A549 (cell line): ENCODE measurements at regions not wholly inside any gene's neighbourhood (a gene's known extent, or its start where the extent isn't known, plus 50 kb on each side); places are given as distances from the start of the nearest gene placed in this dataset.
"Not testable (repeated sequence)": the region's sequence is repeated elsewhere in the genome, so short reads cannot be mapped to it uniquely, and the experiment has no call there.

Experiments
- CHD2 ChIP-seq: fragments of 150-350 bp; IDR thresholded peaks from 2 replicates; pipeline ENCODE4 v1.6.1; 2014; ENCODE audit warnings: low read length; ENCODE audit not compliant: partially characterized antibody
- EHMT2 ChIP-seq: fragments of 200-600 bp; sonication (generic); IDR thresholded peaks from 2 replicates; pipeline ENCODE4 v1.6.1; 2016; ENCODE audit warnings: antibody characterized with exemption, low read depth, mild to moderate bottlenecking, moderate library complexity
- FOSL2 ChIP-seq, 2 experiments: fragments of 450-650 bp in 1 of 2; fragments of >200 bp in 1 of 2; sonication (Bioruptor Twin) in 1 of 2; formaldehyde crosslinking; IDR thresholded peaks; 2 replicates each; pipeline versions ENCODE4 v1.5.0 to v1.6.1; 2016 to 2020; ENCODE audit warnings: mild to moderate bottlenecking in 1 of 2, moderate library complexity in 1 of 2
- FOXS1 ChIP-seq: fragments of 250-450 bp; sonication (Bioruptor Pico); IDR thresholded peaks from 2 replicates; pipeline ENCODE4 v1.5.0; 2020; ENCODE audit warnings: mild to moderate bottlenecking, moderate library complexity
- HEYL ChIP-seq: fragments of 250-450 bp; sonication (Bioruptor Pico); IDR thresholded peaks from 2 replicates; pipeline ENCODE4 v1.8.0; 2021; ENCODE audit warnings: mild to moderate bottlenecking, moderate library complexity
- POLR2A ChIP-seq: IDR thresholded peaks from 2 replicates; pipeline ENCODE4 v1.6.1; 2012; ENCODE audit warnings: mild to moderate bottlenecking, low read length
- RFX5 ChIP-seq: fragments of 450-650 bp; IDR thresholded peaks from 2 replicates; pipeline ENCODE4 v1.7.1; 2014; ENCODE audit warnings: antibody characterized with exemption, mild to moderate bottlenecking, moderate library complexity
- SREBF2 ChIP-seq: fragments of 450-650 bp; IDR thresholded peaks from 2 replicates; pipeline ENCODE4 v1.6.1; 2014; ENCODE audit warnings: mild to moderate bottlenecking, moderate library complexity
- TF ChIP-seq, protein P1 (sequence below): fragments of >200 bp; sonication (Bioruptor Twin); formaldehyde crosslinking; IDR thresholded peaks from 3 replicates; pipeline ENCODE4 v1.5.1; 2016
- TF ChIP-seq, protein P2 (sequence below): fragments of 450-650 bp; IDR thresholded peaks from 2 replicates; pipeline ENCODE4 v1.6.1; 2014; ENCODE audit warnings: antibody characterized with exemption

DNA sequence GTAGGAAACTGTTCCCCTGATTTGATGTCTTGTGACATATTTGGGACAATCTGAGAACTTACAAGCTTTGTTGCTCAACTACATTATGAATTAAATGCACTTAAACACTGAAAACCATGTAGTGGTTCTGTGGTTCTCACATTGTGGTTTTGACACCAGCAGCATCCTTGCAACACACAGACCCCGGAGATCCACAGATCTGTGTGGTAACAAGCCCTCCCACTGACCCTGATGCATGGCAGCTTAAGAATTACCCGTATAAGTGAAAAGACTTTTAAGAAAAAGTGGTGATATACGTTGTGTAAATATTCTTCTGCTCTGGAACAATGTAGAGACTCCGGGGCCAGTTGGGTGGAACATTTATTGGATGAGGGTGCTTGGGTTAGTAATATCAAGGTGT is 127.4 kb upstream of the ANKRD30BL start:
- not testable (repeated sequence) for TF ChIP-seq POLR2A; RFX5; FOXS1 (CRISPR knock-in tag); FOSL2 (IDR thresholded peaks at IDR 0.05); FOSL2 (CRISPR knock-in tag; IDR thresholded peaks at IDR 0.05); HEYL (CRISPR knock-in tag); CHD2; SREBF2; EHMT2
- TF ChIP-seq, protein P1, sequence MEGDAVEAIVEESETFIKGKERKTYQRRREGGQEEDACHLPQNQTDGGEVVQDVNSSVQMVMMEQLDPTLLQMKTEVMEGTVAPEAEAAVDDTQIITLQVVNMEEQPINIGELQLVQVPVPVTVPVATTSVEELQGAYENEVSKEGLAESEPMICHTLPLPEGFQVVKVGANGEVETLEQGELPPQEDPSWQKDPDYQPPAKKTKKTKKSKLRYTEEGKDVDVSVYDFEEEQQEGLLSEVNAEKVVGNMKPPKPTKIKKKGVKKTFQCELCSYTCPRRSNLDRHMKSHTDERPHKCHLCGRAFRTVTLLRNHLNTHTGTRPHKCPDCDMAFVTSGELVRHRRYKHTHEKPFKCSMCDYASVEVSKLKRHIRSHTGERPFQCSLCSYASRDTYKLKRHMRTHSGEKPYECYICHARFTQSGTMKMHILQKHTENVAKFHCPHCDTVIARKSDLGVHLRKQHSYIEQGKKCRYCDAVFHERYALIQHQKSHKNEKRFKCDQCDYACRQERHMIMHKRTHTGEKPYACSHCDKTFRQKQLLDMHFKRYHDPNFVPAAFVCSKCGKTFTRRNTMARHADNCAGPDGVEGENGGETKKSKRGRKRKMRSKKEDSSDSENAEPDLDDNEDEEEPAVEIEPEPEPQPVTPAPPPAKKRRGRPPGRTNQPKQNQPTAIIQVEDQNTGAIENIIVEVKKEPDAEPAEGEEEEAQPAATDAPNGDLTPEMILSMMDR = not testable (repeated sequence)
- TF ChIP-seq, protein P2, sequence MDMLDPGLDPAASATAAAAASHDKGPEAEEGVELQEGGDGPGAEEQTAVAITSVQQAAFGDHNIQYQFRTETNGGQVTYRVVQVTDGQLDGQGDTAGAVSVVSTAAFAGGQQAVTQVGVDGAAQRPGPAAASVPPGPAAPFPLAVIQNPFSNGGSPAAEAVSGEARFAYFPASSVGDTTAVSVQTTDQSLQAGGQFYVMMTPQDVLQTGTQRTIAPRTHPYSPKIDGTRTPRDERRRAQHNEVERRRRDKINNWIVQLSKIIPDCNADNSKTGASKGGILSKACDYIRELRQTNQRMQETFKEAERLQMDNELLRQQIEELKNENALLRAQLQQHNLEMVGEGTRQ = not testable (repeated sequence)
